Right lung (tissue), 2 donors: ENCODE measurements at regions not wholly inside any gene's neighbourhood (a gene's known extent, or its start where the extent isn't known, plus 50 kb on each side); places are given as distances from the start of the nearest gene placed in this dataset.
A peak's percentile ranks its signal among the peaks of the same experiment; 100 is the strongest.
"Not testable (repeated sequence)": the region's sequence is repeated elsewhere in the genome, so short reads cannot be mapped to it uniquely, and the experiment has no call there.

Experiments
- DNase-seq, 2 donors: peaks; one replicate each; pipeline ENCODE4 v3.0.0-alpha.2; 2013

DNA sequence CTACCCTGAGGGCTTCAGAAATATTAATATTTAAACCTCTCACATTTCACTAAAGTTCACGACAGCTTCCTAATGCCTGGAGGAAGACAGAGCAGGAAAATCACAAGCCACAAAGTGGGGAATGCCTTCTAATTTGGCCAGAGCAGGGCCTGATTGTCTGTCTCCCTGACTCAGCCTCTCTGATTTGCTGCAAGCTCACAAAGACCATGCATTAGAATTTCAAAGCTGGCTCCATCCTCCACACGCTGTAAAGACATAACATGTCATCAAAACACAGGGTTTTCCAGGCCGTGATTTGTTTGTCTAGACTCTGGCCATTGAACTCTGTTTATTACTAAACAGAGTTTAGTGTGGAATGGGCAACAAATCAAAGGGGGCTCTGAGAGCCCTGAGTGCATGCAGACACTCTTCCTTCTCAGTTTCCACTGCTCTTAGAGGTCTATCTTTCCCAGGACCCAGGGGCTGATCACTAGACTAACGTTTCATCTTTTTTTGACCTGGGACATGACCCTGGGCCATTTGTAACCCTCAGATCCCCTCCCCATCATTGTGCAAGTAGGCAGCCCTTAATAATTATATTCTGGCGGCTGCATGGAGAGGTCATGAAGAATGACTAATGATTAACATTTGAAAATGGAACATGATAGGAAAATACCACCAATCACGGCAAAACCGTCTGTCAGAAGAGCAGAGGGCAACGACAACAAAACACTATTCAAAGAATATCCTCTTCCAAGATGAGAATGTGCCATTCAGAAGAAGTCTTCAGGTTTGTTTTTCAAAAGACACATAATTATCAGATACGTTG, 140.2 kb downstream of the ENC1 start:
- no peak for DNase-seq

DNA sequence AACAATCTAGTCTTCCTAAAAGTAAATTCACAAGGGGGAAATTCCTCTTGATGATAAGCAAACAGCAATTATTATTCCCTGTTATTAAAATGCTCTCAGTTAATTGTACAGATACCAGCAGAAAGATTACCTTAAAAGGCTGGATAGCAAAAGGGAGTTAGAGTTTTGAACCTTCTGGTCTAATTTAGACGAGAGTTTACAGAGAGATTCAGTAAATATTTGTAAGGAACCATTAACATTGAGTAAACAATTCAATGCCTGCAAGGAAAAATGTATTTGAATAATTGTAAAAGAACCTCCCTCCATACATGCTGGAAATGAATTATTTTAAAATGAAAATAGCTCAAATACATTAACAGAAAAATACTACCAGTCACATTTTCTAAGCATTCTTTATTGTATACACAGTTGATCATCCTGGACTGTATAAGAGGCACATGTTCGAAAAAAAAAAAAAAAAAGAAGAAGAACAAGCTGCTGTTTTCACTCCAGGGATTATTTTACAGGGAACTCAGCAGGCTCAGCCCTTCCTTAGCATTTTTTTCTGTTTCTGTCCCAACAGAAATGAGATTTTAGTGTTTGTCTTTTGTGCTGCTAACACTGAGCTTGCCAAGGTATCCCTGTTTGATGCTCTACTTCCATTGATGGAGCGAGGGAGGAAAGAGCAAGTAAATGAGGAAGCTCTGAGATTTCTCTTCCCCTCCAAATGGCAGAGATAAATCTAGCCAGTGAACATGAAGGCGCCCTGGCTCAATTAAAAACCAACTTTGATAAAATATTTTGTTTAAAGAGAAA, 141.1 kb downstream of the ENC1 start:
- no peak for DNase-seq

DNA sequence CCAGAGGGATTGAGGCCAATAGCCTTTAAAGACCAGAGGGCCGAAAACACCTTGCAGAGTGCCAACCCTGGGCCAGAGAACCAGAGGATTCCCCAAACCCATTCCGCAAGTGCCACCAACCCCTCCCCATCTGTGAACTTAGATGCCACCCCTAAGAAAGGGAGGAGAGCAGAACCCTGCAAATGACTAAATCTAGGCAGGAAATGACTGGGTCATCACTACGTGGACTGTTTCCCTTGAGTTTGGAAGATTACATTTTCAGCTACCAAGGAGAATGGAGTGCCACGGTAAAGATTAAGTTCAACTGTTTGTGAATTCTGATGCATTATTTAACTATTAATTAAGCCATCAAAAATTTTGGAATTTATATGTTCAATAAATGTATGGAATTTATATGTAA, 142.8 kb downstream of the ENC1 start:
- DNase-seq, result no peak

DNA sequence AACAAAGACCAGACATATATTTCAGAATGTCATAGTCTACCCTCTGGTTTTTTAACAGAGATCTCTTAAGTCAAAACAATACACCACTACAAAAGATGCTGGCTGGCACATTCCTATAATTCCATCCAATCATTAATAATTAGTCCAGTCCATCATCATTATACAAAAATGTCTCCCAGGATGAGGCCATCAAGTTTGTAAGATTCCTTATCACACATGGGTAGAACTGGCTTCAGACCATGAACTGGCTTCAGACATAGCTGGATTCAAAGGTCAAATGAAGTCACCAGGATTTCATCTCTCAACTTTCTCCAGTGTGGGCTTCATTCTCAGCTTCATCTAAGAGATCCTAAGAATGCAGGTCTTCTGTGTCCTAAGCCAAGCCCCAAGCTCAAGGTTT, 147.1 kb downstream of the ENC1 start:
- DNase-seq, result no peak

DNA sequence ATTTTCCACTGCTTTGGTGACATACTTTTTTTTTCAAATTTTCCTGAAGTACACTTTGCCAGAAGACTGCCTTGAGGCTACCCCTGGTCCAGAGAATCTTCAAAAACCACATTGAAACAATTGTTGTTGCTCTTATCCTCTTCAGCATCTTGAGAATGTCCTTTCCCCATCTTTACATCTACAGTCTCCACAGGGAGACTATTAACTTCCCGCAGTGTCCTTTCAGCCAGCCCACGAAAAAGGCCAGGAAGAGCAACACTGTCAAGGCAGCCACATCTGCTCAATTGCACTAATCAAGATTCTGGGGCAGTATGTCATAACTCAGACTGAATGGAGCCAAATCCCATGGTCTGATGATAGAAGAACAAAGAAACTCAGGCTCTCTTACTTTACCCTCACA, 148.3 kb downstream of the ENC1 start:
- no peak for DNase-seq

DNA sequence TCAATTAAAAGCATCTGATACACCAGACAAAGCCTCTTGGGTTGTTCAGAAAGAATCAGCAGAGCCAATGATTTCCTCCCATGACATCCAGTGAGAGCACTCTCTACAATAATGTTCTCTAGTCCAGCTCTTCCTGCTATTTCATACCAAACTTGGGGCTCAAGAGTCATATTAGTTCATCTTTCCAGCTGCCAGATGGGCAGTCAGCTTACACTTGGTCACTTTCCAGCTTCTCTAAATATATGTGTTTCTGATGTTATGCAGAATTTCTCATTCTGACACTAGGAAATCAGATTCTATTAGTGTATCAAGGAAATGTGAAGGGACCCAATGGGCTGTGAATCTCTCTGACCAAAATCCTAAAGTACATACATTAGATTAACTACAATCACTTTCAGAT, 148.9 kb downstream of the ENC1 start:
- DNase-seq, result no peak

DNA sequence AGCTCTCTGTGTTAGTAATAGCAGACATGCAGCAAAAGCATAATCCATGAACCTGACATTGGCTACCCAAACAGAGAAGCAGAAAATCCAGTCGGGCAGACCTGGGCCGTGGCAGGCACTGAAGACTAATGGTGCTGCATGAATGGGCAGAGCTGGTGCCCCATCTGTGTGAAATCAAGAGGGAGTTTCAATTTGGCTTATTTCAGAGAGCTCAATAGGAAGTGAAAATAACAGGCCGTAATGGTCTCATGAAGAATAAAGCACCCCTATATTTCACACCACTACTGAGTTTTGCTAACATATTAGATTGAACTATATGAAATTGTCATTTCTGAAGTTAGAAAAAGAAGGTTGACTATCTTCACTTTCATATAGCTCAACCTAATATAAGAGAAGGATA, 149.7 kb downstream of the ENC1 start:
- no peak for DNase-seq

DNA sequence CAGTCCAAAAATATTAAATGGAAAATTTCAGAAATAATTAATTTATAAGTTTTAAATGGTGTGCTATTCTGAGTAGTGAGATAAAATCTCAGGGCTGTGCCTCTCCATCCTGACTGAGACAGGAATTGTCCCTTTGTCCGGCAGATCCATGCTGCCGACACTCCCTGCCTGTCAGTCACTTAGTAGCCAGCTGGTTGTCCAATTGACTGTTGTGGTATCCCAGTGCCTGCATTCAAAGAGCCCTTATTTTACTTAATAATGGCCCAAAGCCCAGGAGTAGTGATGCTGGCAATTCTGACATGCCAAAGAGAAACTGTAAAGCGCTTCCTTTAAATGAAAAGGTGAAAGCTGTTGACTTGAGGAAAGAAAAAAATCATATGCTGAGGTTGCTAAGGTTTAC, 157.5 kb downstream of the ENC1 start:
- no peak for DNase-seq

DNA sequence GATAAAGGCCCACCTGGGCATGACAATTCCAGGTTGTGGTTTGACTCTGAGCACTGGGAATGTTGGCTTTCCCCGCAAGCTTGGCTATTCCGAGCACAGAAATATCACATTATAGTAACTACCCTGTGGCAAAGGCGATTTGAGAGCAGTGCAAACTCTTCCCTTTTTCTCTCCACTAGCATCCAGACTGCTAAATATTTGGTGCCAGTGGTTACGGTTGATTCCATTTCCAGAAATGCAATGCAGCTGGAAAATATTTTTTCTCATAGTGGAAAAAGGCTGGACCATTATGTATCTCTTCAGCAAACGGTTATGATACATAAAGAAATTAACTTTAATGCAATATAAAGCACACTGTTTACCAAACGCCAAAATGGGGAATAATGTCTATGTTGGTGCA, 158.0 kb downstream of the ENC1 start:
- DNase-seq, result no peak

DNA sequence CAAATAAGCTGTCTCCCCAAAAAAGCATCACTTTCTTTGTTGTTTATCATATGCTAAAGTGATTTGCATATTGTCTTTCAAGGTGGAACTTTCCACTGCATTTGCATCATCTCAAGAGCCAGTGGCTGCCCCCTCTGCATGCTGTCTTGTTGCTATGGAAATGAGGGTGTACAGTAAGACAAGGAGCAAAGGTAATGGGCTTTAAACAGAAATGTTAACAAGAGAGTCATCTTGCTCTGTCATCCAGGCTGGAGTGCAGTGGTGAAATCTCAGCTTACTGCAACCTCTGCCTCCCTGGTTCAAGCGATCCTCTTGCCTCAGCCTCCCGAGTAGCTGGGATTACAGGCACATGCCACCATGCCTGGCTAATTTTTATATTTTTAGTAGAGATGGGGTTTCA, 159.2 kb downstream of the ENC1 start:
- DNase-seq, result not testable (repeated sequence)

DNA sequence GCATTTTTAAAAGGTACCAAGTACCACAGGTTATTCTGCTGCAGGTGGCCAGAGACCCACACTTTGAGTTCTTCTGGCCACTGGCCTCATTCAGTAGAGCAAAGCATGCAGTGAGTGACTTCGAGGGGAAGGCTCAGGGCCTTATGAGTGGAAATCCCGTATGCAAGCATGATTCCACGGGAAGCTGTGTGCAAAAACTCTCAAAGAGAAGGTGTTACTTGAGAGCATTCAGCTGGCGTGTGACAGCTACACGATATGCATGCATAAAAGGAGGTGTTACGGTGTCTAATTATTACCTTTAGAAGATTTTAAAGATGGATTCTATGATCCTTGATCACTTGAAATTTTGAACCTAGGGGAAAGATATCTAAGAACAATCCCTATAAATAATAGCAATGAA, 160.3 kb downstream of the ENC1 start:
- no peak for DNase-seq

DNA sequence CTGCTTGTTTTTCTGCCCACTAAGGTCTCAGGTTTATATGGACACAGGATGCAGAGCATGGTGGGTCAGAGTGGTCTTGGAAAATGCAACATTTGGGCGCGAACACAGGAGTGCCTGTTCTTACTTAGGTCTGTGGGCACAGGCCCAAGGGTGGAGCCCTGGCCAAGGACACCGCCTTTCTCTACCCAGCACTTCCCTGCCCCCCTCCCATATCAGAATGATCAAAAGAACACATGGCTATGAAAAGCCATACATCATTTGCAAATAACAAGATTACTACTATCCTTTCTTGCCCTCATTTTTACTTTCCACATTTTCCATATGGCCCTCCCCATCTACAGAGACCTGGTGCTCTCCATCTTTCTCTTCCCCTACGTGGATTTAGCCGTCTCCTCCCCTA, 162.2 kb downstream of the ENC1 start:
- DNase-seq, result no peak

DNA sequence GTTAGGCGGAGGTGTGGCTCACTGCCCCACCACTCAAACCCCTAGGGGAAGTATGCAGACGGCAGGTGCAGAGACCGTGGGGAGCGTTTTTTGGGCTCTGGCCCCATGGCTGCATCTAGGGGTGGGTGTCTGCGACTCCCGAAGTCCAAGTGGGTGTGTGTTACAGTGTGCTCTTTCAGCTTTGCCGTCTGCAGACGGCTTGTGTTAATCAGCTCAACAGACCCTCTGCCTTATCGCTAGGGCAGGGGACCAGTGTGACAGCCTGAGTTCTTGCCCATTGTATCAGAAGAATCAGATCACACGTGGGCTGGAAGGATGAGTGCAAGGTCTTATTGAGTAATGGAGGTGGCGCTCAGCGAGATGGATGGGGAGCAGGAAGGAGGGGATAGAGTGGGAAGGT, 162.8 kb downstream of the ENC1 start:
- DNase-seq, result no peak

DNA sequence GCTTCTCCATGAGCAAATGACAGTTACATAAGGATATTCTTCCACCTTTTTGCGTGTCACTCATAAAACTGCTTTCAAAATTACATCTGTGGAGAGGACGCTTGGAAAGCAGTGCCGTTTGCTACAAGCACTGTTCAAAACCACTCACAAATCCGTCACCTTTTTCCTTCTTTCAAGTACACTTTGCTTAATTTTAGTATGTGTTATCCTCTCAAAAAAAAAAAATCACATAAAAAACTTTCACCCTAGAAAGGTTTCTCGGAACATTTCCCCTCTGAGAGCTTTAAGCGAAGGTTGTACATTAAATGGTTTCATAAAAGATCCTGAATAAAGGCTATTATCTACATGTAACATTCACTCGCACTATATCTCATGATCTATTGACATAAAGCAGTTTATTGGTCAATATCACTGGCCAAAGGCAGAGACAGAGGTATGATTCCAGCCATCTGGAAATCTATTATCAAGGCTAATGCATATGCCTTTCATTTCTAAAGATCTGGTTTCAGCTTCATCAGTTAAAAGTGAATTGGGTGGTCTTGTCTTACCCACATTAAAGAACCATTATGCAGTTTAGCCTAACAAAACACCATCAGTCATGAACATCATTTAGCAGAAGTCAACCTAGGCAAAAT, 163.6 kb downstream of the ENC1 start:
- DNase-seq, result no peak

DNA sequence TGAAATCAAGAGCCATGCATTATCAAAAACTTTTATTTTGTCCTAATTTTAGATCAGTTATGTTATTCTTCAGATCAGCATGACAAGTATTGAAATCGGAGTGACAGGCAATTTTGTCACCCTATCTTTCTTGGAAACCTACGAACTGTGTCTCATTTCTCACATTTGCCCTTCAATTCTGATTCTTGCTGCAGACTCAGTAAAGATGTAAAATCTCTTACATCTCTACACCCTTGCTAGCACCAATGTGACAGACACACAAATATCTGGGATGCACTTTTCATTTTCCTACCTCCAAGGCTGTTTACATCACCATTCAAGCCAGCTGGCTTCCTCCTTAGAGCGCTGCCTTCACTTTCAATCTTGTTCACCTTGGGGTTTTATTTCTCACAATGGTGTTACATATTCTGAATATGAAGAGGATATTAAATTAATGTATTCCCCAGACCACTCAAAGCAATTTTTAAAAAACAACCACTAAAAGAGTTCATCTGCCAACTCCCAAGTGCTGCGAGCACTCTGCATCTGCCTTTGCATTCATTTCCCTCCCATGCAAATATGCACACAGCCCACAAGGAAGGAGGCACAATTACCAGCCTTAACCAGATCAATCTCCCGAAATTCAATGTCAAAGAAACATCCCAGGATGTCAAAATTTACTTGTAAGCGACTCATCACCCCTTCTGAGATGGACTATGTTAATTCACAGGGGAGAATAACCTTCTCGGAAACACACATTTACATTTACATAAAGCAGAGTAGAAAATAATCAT, 164.3 kb downstream of the ENC1 start:
- no peak for DNase-seq

DNA sequence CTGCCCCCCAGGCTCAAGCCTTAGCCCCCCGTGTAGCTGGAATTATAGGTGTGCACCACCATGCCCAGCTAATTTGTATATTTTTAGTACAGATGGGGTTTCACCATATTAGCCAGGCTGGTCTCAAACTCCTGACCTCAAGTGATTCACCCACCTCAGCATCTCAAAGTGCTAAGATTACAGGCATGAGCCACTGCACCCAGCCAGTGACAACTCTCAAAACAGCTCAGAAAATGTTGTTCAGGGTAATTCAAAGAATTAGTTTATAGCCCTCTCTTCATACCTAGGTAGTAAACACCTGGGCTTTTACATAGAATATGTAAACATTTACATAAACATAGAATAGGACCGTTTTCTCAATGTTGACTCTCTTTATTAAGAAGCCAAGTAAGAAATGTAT, 168.7 kb downstream of the ENC1 start:
- no peak for DNase-seq

DNA sequence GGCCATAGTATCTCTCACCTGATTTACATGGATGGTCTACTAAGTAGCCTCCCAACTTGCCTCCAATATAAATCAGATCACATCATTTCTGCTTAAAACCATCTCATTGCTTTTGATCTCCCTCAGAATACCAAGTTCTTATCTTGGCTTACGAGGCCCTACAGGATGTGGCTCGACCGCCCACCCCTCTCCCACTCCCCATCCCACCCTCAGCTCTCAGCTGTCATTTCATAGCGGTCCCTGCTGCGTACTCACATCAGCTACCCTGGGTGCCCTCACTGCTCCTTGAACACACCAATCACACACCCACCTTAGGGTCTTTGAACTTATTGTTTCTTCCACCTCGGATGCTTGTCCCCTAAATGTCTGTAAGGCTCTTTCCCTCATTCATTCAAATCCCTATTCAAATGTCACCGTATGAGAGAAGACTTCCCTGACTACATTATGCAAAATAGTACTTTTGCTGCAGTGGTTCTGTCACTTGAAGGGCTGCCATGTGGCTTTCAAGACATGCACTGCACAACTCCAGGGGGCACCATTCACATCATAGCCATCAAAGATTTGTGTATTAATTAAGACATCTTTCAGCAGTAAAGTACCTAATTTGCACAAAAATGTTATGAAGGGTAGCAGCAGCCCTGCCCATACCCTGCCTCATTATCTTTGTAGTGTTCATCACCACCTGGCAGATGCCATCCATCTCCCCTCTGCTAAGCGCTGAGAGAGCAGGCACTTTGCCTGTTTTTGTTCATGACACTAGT, 171.1 kb downstream of the ENC1 start:
- no peak for DNase-seq

DNA sequence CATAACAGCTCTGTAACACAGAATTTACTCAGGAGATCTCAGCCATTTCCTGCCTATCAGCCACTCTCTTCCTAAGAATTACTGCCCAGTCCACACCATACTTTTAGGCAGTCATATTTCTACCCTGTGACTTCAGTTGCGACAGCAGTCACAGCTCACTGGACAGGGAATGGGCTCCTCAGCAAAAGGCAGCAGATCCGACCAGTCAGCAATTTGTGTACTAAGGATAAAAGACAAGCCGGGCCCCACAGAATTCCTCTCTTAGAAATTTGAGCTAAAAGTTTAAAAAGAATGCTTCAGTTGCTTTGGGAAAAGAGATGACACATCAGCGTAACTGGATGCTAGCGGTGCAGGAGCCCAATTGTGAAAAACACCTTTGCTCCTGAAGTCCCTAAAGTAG, 172.1 kb downstream of the ENC1 start:
- no peak for DNase-seq

DNA sequence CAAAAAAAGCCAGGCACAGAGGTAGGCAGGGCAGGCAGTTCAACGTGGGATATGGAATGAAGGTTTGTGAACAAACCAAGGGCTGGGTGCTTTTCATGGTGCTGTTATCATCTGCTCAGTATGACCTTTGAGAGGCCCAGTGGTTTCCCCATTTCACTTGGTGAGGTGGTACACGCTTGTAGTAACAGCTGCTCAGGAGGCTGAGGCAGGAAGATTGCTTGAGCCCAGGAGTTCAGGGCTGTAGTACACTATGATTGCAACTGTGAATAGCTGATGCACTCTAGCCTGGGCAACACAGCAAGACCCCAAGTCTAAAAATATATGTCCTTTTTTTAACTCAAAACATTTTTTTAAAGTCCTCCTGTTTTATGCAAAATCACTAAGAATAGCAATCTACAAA, 174.8 kb downstream of the ENC1 start:
- DNase-seq, result no peak

DNA sequence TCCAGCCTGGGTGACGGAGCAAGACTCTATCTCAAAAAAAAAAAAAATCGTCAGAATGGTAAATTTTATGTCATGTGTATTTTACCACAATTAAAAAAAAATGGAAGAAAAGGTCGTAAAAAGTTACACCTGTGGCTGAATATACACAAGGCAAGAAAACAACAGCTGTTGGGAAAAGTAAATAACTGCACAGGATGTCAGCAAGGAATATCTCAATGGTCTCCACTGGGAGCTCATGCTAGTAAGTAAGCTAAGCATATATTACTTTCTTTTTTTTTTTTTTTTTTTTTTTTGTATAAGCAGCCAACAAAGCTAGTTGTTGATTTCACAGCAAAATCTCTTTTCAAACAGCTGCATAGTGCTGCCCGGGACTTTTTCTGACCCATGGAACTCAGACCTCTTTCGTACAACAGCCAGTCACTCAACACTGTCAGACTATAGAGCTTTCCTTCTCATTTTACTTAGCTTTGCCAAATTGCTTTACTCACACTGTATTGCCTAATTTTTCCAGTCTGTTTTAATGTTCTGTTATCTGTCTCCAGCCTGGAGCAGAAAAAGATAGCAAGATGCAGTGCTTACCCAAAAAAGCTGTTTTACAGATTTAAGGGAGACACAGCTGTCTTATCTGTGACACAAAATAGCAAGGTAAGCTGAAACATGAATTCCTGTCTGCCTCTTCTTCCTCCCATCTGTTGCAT, 175.9 kb downstream of the ENC1 start:
- DNase-seq, result peak; percentile 68 to 81

DNA sequence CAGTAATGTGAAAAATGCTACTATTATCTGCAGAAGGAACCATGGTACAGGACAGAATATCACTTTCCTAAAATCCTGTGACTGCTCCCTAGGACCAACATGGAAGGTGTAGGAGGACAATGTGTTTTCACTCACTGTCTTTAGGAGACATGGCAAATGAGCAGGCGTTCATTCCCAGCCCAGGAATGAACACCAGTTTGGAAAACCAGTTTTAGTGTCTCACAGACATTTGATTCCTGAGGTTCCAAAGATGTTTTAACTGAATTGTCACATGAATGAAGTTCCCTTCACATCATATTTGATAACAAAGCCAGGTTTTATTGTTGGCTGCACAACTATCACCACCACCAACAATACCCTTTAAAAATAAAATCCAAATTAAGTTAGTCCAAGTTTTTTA, 178.2 kb downstream of the ENC1 start:
- DNase-seq, result no peak
